ENCODE measurements at regions not wholly inside any gene's neighbourhood (a gene's known extent, or its start where the extent isn't known, plus 50 kb on each side); places are given as distances from the start of the nearest gene placed in this dataset.

DNA sequence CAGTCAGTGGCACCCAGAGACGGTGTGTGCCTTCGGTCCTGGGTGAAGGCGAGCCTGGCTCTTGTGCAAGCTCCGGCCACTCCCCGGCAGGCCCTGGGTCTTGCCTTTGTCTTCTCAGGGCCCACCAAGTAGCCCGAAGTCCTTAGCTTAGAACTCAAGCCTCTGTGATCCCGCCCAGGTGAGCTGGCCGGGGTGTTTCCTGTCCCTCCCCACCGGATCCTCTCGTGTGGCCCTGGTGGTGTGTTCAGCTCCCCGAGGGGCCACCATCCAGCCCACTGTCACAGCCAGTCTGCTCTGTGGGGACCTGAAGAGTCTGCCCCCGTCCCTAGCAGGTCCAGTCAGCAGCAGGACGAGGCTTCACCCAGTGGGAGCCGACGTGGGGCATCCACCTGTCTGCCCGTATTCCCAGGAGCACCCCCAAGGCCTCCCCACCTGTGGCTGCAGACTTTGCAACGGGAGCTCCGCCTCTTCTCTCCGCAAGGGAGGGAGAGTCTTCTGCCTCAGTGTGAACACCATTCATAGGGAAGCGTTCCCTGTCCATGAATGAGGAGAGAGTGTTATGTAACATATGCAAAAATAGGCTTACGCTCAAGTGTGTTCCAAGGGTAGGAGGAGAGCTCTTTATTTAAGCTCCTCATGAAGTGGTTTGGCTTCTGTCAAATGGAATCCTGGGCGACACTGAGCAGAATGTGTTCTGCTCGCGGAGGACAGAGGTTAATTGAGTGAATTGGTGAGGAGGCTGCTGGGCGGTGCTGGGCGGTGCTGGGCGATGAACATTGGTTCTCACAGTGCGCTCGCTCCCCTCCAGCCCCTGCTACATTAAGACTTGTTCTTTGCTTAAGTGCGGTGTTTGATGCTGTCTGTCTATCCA is 108.9 kb downstream of the CRYAA start:
- H3K27me3 Mint-ChIP-seq, result peaks cover 20% of the 10 kb centered on the region
- POLR2A ChIA-PET, result no interaction called here
- H3K4me1 ChIP-seq (ENCODE audit: control insufficient read depth in 2 of 2, insufficient read depth in 2 of 2, low read length in 2 of 2), result peaks cover 8 to 16% of the 10 kb centered on the region in 2 donors
- H3K27me3 ChIP-seq (replicated peaks in 1 of 4; ENCODE audit: control extremely low read depth in 1 of 4, control insufficient read depth in 3 of 4, insufficient read depth in 4 of 4, low read length in 3 of 4), result peaks cover 0 to 34% (median 3%) of the 10 kb centered on the region in 4 experiments
- DNase-seq (no peak), ATAC-seq (ENCODE audit: low read depth) (no peak)
- CTCF ChIA-PET, result no interaction called here
- H4K20me1 ChIP-seq (ENCODE audit: control insufficient read depth, insufficient read depth, low read length, poor library complexity, severe bottlenecking), result no peaks in the 10 kb centered on the region
- no peak overlapping the region for H3K27ac ChIP-seq (ENCODE audit: low read length in 2 of 2)
- peaks cover 0 to 6% (median 0%) of the 10 kb centered on the region in 3 donors for H3K9me3 ChIP-seq (ENCODE audit: control extremely low read depth in 1 of 3, control insufficient read depth in 2 of 3, insufficient read depth in 1 of 3, low read length in 2 of 3)
- no peak overlapping the region for H2AFZ ChIP-seq (ENCODE audit: insufficient read depth, low read depth, low read length, poor library complexity, severe bottlenecking)
- no peaks in the 10 kb centered on the region for H3K9me3 Mint-ChIP-seq (ENCODE audit: insufficient read depth)
- H3K27ac Mint-ChIP-seq, result no peak overlapping the region
- intact Hi-C loops (cut with micrococcal nuclease), result no loop called here
- no peak overlapping the region for H3K9ac ChIP-seq (ENCODE audit: low read length)
- 58% methylated on average over 24 of the region's 30 CpGs for WGBS (ENCODE audit: insufficient coverage)
- H3K4me3 Mint-ChIP-seq, result no peak overlapping the region
- no peaks in the 10 kb centered on the region for H3K36me3 ChIP-seq (replicated peaks in 1 of 2; ENCODE audit: control extremely low read depth in 1 of 2, control insufficient read depth in 1 of 2, extremely low read depth in 1 of 2, insufficient read depth in 2 of 2, low read length in 1 of 2)
- peaks cover 10% of the 10 kb centered on the region for H3K4me1 Mint-ChIP-seq
- no peak overlapping the region for H3K4me3 ChIP-seq (ENCODE audit: control extremely low read depth in 1 of 5, extremely low read depth in 1 of 5, insufficient read depth in 1 of 5, low read depth in 2 of 5, low read length in 4 of 5)
- H3K4me2 ChIP-seq (replicated peaks; ENCODE audit: low read depth, low read length, poor library complexity, severe bottlenecking), result no peak overlapping the region
- no peaks in the 10 kb centered on the region for H3K79me2 ChIP-seq (ENCODE audit: control insufficient read depth, insufficient read depth, low read length)
- TF ChIP-seq, protein P1, sequence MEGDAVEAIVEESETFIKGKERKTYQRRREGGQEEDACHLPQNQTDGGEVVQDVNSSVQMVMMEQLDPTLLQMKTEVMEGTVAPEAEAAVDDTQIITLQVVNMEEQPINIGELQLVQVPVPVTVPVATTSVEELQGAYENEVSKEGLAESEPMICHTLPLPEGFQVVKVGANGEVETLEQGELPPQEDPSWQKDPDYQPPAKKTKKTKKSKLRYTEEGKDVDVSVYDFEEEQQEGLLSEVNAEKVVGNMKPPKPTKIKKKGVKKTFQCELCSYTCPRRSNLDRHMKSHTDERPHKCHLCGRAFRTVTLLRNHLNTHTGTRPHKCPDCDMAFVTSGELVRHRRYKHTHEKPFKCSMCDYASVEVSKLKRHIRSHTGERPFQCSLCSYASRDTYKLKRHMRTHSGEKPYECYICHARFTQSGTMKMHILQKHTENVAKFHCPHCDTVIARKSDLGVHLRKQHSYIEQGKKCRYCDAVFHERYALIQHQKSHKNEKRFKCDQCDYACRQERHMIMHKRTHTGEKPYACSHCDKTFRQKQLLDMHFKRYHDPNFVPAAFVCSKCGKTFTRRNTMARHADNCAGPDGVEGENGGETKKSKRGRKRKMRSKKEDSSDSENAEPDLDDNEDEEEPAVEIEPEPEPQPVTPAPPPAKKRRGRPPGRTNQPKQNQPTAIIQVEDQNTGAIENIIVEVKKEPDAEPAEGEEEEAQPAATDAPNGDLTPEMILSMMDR (IDR thresholded peaks at IDR 0.05), result no peak
- TF ChIP-seq EZH2 (IDR thresholded peaks at IDR 0.05; ENCODE audit: borderline replicate concordance, insufficient read depth, low read depth, low read length, poor library complexity, severe bottlenecking), result no peak

DNA sequence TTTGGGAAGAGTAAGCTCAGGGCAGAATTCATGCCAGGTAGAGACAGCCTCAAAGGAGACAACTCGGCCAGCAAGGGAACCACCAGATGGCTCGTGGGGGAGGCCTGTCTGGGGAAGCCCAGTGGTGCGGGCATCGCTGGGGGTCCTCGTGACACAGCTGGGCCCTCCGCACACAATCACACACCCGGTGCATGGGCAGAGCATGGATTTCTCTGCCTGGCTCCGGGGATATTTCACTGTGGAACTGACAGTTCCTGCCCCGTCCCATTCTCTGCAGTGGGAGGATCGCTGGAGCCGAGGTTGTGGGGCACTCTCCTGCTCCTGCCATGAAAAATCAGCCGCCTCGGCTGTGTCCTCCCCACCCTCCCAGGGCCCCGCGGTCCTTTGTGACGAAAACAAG is 108.0 kb downstream of the CRYAA start:
- Histone ChIP-seq H3K36me3 (replicated peaks in 1 of 2; ENCODE audit: control extremely low read depth in 1 of 2, control insufficient read depth in 1 of 2, extremely low read depth in 1 of 2, insufficient read depth in 2 of 2, low read length in 1 of 2) (no peaks in the 10 kb centered on the region), H3K79me2 (ENCODE audit: control insufficient read depth, insufficient read depth, low read length) (no peaks in the 10 kb centered on the region), H2AFZ (ENCODE audit: insufficient read depth, low read depth, low read length, poor library complexity, severe bottlenecking) (no peak overlapping the region), H3K9me3 (ENCODE audit: control extremely low read depth in 1 of 3, control insufficient read depth in 2 of 3, insufficient read depth in 1 of 3, low read length in 2 of 3) (peaks cover 0 to 6% (median 0%) of the 10 kb centered on the region in 3 donors), H3K27ac (ENCODE audit: low read length in 2 of 2) (no peak overlapping the region), H3K27me3 (replicated peaks in 1 of 4; ENCODE audit: control extremely low read depth in 1 of 4, control insufficient read depth in 3 of 4, insufficient read depth in 4 of 4, low read length in 3 of 4) (peaks cover 0 to 40% (median 3%) of the 10 kb centered on the region in 4 experiments), H3K9ac (ENCODE audit: low read length) (no peak overlapping the region), H3K4me2 (replicated peaks; ENCODE audit: low read depth, low read length, poor library complexity, severe bottlenecking) (no peak overlapping the region), H3K4me3 (ENCODE audit: control extremely low read depth in 1 of 5, extremely low read depth in 1 of 5, insufficient read depth in 1 of 5, low read depth in 2 of 5, low read length in 4 of 5) (no peak overlapping the region), H4K20me1 (ENCODE audit: control insufficient read depth, insufficient read depth, low read length, poor library complexity, severe bottlenecking) (no peaks in the 10 kb centered on the region), H3K4me1 (ENCODE audit: control insufficient read depth in 2 of 2, insufficient read depth in 2 of 2, low read length in 2 of 2) (peaks cover 8 to 16% of the 10 kb centered on the region in 2 donors)
- WGBS (ENCODE audit: insufficient coverage), result 84% methylated on average over 14 of the region's 16 CpGs
- DNase-seq (no peak), ATAC-seq (ENCODE audit: low read depth) (no peak)
- H3K4me3 Mint-ChIP-seq, result no peak overlapping the region
- no peak overlapping the region for H3K27ac Mint-ChIP-seq
- no peaks in the 10 kb centered on the region for H3K9me3 Mint-ChIP-seq (ENCODE audit: insufficient read depth)
- peaks cover 10% of the 10 kb centered on the region for H3K4me1 Mint-ChIP-seq
- ChIA-PET CTCF (no interaction called here), POLR2A (no interaction called here)
- no peak for TF ChIP-seq EZH2 (IDR thresholded peaks at IDR 0.05; ENCODE audit: borderline replicate concordance, insufficient read depth, low read depth, low read length, poor library complexity, severe bottlenecking)
- TF ChIP-seq, protein P1 (IDR thresholded peaks at IDR 0.05), result no peak
- H3K27me3 Mint-ChIP-seq, result peaks cover 20% of the 10 kb centered on the region
- intact Hi-C loops (cut with micrococcal nuclease), result no loop called here

Measured in B cell (primary cell).